ENCODE measurements at regions not wholly inside any gene's neighbourhood (a gene's known extent, or its start where the extent isn't known, plus 50 kb on each side); places are given as distances from the start of the nearest gene placed in this dataset.

DNA sequence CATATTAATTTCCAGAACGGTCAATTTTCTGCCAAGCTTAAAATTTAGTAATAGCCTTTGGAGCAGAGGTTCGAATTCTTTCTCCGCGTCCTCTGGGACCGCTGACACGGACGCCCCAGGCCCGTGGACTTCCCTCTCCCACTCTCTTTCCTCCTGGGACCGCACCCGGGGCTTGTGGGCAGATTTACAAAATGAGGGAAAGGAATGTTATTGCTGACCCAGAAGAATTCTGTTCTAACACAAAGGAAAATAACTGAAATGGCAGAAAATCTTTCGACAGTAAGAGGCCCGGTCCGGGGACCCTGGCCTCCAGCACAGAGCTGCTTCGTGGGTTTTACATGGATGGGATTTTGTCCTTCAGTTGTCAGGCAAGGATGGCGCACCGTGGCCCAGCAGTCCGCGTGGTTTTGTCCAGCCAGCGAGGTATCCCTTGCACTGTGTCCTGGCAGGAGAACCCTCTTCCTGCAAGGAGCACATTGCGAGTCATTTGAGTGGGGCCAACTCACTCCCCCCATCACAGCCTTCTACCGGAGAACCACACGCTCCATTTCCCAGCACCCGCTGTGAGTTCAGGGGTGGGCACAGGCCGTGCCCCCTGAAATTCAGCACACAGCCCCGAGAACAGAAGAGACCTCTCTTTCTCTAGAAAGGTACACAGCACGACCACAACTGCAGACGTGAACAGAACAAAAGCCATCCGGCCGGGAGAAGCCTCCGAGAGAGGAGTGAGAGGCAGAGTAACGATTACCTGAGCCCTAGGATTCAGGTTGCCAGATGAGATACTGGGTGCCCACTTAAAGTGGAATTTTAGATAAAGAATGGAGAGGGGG, 106.0 kb upstream of the AFDN start:
- Histone ChIP-seq H2AFZ (ENCODE audit: low read depth, low read length, severe bottlenecking) (no peak overlapping the region), H3F3A (ENCODE audit: insufficient read depth) (no peaks in the 10 kb centered on the region), H4K20me1 (ENCODE audit: low read depth, low read length) (no peaks in the 10 kb centered on the region), H3K27me3 (ENCODE audit: low read length) (no peaks in the 10 kb centered on the region), H3K36me3 (ENCODE audit: low read length) (no peaks in the 10 kb centered on the region), H3K27ac (ENCODE audit: low read depth, low read length) (no peak overlapping the region), H3K9ac (ENCODE audit: low read length) (no peak overlapping the region), H3K9me3 (ENCODE audit: insufficient read depth, low read length) (no peaks in the 10 kb centered on the region), H3K4me2 (ENCODE audit: low read depth, low read length, poor library complexity, severe bottlenecking) (no peak overlapping the region), H3K79me2 (ENCODE audit: insufficient read depth, low read length) (no peaks in the 10 kb centered on the region), H3K9me2 (replicated peaks; ENCODE audit: insufficient read depth, low read length) (no peaks in the 10 kb centered on the region), H3K4me3 (ENCODE audit: insufficient read depth, low read length, poor library complexity, severe bottlenecking) (no peak overlapping the region)
- TF ChIP-seq, protein P1, sequence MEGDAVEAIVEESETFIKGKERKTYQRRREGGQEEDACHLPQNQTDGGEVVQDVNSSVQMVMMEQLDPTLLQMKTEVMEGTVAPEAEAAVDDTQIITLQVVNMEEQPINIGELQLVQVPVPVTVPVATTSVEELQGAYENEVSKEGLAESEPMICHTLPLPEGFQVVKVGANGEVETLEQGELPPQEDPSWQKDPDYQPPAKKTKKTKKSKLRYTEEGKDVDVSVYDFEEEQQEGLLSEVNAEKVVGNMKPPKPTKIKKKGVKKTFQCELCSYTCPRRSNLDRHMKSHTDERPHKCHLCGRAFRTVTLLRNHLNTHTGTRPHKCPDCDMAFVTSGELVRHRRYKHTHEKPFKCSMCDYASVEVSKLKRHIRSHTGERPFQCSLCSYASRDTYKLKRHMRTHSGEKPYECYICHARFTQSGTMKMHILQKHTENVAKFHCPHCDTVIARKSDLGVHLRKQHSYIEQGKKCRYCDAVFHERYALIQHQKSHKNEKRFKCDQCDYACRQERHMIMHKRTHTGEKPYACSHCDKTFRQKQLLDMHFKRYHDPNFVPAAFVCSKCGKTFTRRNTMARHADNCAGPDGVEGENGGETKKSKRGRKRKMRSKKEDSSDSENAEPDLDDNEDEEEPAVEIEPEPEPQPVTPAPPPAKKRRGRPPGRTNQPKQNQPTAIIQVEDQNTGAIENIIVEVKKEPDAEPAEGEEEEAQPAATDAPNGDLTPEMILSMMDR (IDR thresholded peaks at IDR 0.05; ENCODE audit: insufficient read depth, low read length, poor library complexity, severe bottlenecking) = no peak
- no peak for TF ChIP-seq EZH2phosphoT487 (conservative IDR thresholded peaks at IDR 0.05; ENCODE audit: low read length)

- no peaks in the 10 kb centered on the region for H3K79me2 ChIP-seq (ENCODE audit: insufficient read depth, low read length)
- no peaks in the 10 kb centered on the region for H3K9me2 ChIP-seq (replicated peaks; ENCODE audit: insufficient read depth, low read length)
- H3K4me3 ChIP-seq (ENCODE audit: insufficient read depth, low read length, poor library complexity, severe bottlenecking) = no peak overlapping the region
- no peaks in the 10 kb centered on the region for H3K9me3 ChIP-seq (ENCODE audit: insufficient read depth, low read length)
- H3K4me2 ChIP-seq (ENCODE audit: low read depth, low read length, poor library complexity, severe bottlenecking) = no peak overlapping the region
- no peak overlapping the region for H2AFZ ChIP-seq (ENCODE audit: low read depth, low read length, severe bottlenecking)
- no peaks in the 10 kb centered on the region for H3K36me3 ChIP-seq (ENCODE audit: low read length)
- no peaks in the 10 kb centered on the region for H3F3A ChIP-seq (ENCODE audit: insufficient read depth)
- no peak overlapping the region for H3K9ac ChIP-seq (ENCODE audit: low read length)
- H3K27me3 ChIP-seq (ENCODE audit: low read length) = no peaks in the 10 kb centered on the region
- no peaks in the 10 kb centered on the region for H4K20me1 ChIP-seq (ENCODE audit: low read depth, low read length)
- no peak overlapping the region for H3K27ac ChIP-seq (ENCODE audit: low read depth, low read length)
- TF ChIP-seq, protein P1 (IDR thresholded peaks at IDR 0.05; ENCODE audit: insufficient read depth, low read length, poor library complexity, severe bottlenecking) = no peak
- no peak for TF ChIP-seq EZH2phosphoT487 (conservative IDR thresholded peaks at IDR 0.05; ENCODE audit: low read length)
These were observed 105.4 kb upstream of the AFDN start for GRCh38 chr6:167721291-167721690.

DNA sequence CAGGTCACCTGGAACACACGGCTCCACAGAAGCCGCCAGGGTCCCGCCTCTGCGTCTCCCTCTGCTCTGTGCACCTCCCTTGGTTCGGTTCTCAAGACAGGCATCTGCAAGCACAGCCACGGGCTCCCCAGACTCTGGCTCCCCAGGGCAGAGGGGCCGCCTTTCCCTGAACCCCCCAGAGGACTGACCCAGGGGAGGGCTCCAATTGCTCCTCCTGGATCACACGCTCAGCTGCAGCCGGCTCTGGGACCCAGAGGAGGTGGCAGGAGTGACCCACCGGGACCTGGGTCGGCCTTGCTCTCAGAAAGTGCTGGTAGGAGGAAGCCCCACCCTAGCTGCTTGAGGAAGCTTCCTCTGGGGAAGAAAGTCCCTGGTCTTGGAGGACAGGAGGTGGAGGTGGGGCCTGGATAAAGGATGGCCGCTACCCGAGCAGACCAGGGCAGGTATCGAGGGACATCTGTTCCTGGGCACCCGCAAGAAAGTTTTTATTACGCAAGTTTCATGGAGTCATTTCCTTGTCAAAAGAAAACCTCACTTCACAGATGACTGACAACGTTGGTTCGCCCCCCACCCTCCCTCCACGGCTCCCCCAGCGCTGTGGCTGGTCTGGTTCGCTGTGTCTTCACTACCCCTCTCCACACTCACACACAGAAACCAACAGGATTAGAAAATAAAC, 103.9 kb upstream of the AFDN start:
- no peak for TF ChIP-seq EZH2phosphoT487 (conservative IDR thresholded peaks at IDR 0.05; ENCODE audit: low read length)
- TF ChIP-seq, protein P1 (IDR thresholded peaks at IDR 0.05; ENCODE audit: insufficient read depth, low read length, poor library complexity, severe bottlenecking) = no peak
- Histone ChIP-seq H3K36me3 (ENCODE audit: low read length) (no peaks in the 10 kb centered on the region), H3K27ac (ENCODE audit: low read depth, low read length) (no peak overlapping the region), H3K27me3 (ENCODE audit: low read length) (no peaks in the 10 kb centered on the region), H3K9me2 (replicated peaks; ENCODE audit: insufficient read depth, low read length) (no peaks in the 10 kb centered on the region), H3K79me2 (ENCODE audit: insufficient read depth, low read length) (no peaks in the 10 kb centered on the region), H4K20me1 (ENCODE audit: low read depth, low read length) (no peaks in the 10 kb centered on the region), H3K4me2 (ENCODE audit: low read depth, low read length, poor library complexity, severe bottlenecking) (no peak overlapping the region), H3K9me3 (ENCODE audit: insufficient read depth, low read length) (no peaks in the 10 kb centered on the region), H3K9ac (ENCODE audit: low read length) (no peak overlapping the region), H2AFZ (ENCODE audit: low read depth, low read length, severe bottlenecking) (no peak overlapping the region), H3K4me3 (ENCODE audit: insufficient read depth, low read length, poor library complexity, severe bottlenecking) (no peak overlapping the region), H3F3A (ENCODE audit: insufficient read depth) (no peaks in the 10 kb centered on the region)
